ENCODE measurements at regions not wholly inside any gene's neighbourhood (a gene's known extent, or its start where the extent isn't known, plus 50 kb on each side); places are given as distances from the start of the nearest gene placed in this dataset.

- peak overlapping the region; percentile 20; the same call in 1 of the 2 replicates for H2BK12ac ChIP-seq (ENCODE audit: low read depth, low read length)
- H3K23ac ChIP-seq (ENCODE audit: insufficient read length), result no peak overlapping the region
- no peak overlapping the region for H3K27ac ChIP-seq (ENCODE audit: low read depth, low read length)
- no peaks in the 10 kb centered on the region; the same call in 1 of the 2 replicates for H3K23me2 ChIP-seq (ENCODE audit: low read depth, low read length)
- WGBS, 2 experiments (ENCODE audit: extremely low coverage in 1 of 2, insufficient coverage in 1 of 2, insufficient read length in 1 of 2, insufficient replicate concordance in 2 of 2, low coverage in 1 of 2, low lambda C conversion rate in 2 of 2, missing lambda C conversion rate in 1 of 2), result 14% methylated on average over 10 of the region's 10 CpGs; no CpG with 5 or more reads in 1 of the 2 experiments
- no peak overlapping the region for H2AFZ ChIP-seq (ENCODE audit: low read length)
- peak in 1 of 2 experiments; percentile 90 for DNase-seq (ENCODE audit: low read depth in 1 of 2, low spot score in 2 of 2)
- ChIA-PET POLR2A (ENCODE audit: partially characterized antibody) (no interaction called here), CTCF (ENCODE audit: partially characterized antibody) (interaction anchor here (0.6 to 4.9 kb wide), 37 partner anchors 8 to 1331 kb away, joined by 3 to 28 read pairs (median 4); no protein-coding TSS in a partner anchor)
- TF ChIP-seq KDM5A (IDR thresholded peaks at IDR 0.05; ENCODE audit: low read length) (no peak), CTCF (IDR thresholded peaks at IDR 0.05; ENCODE audit: control extremely low read depth in 1 of 3, insufficient read depth in 1 of 3, low read depth in 1 of 3, low read length in 3 of 3) (peak; percentile 63 to 81 (median 76)), RAD21 (IDR thresholded peaks at IDR 0.05 in 1 of 2, conservative IDR thresholded peaks at IDR 0.05 in 1 of 2; ENCODE audit: low read depth in 2 of 2, low read length in 2 of 2) (peak; percentile 94 to 95)
- no peak overlapping the region for H4K5ac ChIP-seq (ENCODE audit: insufficient read length, low read depth, low read length)
- H2BK120ac ChIP-seq (replicated peaks; ENCODE audit: low read depth, low read length), result no peak overlapping the region
- no peaks in the 10 kb centered on the region for H3K27me3 ChIP-seq (replicated peaks in 1 of 4; ENCODE audit: control insufficient read depth in 3 of 4, extremely low read depth in 1 of 4, insufficient read depth in 3 of 4, low read length in 3 of 4)
- no peaks in the 10 kb centered on the region for H3K79me2 ChIP-seq (ENCODE audit: control insufficient read depth in 1 of 2, insufficient read depth in 2 of 2, low read length in 2 of 2)
- no peak overlapping the region; a peak in 1 of 8 replicates for H3K4me3 ChIP-seq (ENCODE audit: extremely low read depth in 1 of 4, insufficient read depth in 2 of 4, low read depth in 3 of 4, low read length in 4 of 4)
- H4K20me1 ChIP-seq (replicated peaks in 1 of 2; ENCODE audit: control insufficient read depth in 1 of 2, insufficient read depth in 2 of 2, low read length in 2 of 2), result no peaks in the 10 kb centered on the region
- H2AK5ac ChIP-seq (ENCODE audit: low read depth, low read length), result no peak overlapping the region
- peak; percentile 88 for FAIRE-seq
- H3K9me3 ChIP-seq (ENCODE audit: insufficient read depth in 2 of 2, low read depth in 1 of 2, low read length in 1 of 2), result 0 out of 4 replicates have a peak, but pooled peaks cover 0 to 2% of the 10 kb centered on the region in 2 experiments
- H4K8ac ChIP-seq (ENCODE audit: extremely low read depth, insufficient read depth, low read length), result no peak overlapping the region
- H3K18ac ChIP-seq (ENCODE audit: extremely low read depth, low read length), result no peak overlapping the region; the same call in 1 of the 2 replicates
- no peak overlapping the region for H3K9ac ChIP-seq (replicated peaks in 1 of 4; ENCODE audit: extremely low read depth in 1 of 4, low read depth in 3 of 4, low read length in 3 of 4)
- no peak overlapping the region for H3K4me2 ChIP-seq (ENCODE audit: insufficient read depth in 1 of 2, low read depth in 2 of 2, low read length in 2 of 2)
- H4K91ac ChIP-seq (replicated peaks; ENCODE audit: insufficient read length, low read length), result no peak overlapping the region
- H3K36me3 ChIP-seq (ENCODE audit: control insufficient read depth in 2 of 4, insufficient read depth in 4 of 4, low read length in 3 of 4), result no peaks in the 10 kb centered on the region
- H3K4ac ChIP-seq (replicated peaks; ENCODE audit: insufficient read length, low read depth, low read length), result no peak overlapping the region
- H2BK20ac ChIP-seq (ENCODE audit: low read length), result no peak overlapping the region
- H2BK5ac ChIP-seq (ENCODE audit: low read depth, low read length), result no peak overlapping the region
- H3K79me1 ChIP-seq (ENCODE audit: low read depth, low read length), result no peaks in the 10 kb centered on the region
- H2BK15ac ChIP-seq (ENCODE audit: low read length), result peak overlapping the region; percentile 66; the same call in 1 of the 2 replicates
- H3K56ac ChIP-seq (replicated peaks; ENCODE audit: insufficient read length, low read depth, low read length), result no peak overlapping the region
- H3K14ac ChIP-seq (ENCODE audit: insufficient read length), result no peak overlapping the region
- H3K4me1 ChIP-seq (replicated peaks in 1 of 4; ENCODE audit: control insufficient read depth in 3 of 4, insufficient read depth in 4 of 4, low read length in 3 of 4), result peaks cover 0 to 3% (median 1%) of the 10 kb centered on the region in 4 experiments; a peak in 5 of 7 replicates
Observed at GRCh38 chr18:51668101-51668500, 470.6 kb upstream of the MEX3C start.
